GM04504 (cell line): ENCODE measurements at regions not wholly inside any gene's neighbourhood (a gene's known extent, or its start where the extent isn't known, plus 50 kb on each side); places are given as distances from the start of the nearest gene placed in this dataset.

Source experiments
- DNase-seq: peaks from one replicate; pipeline ENCODE4 v3.0.0-alpha.2; 2012; ENCODE audit warnings: low read depth

DNA sequence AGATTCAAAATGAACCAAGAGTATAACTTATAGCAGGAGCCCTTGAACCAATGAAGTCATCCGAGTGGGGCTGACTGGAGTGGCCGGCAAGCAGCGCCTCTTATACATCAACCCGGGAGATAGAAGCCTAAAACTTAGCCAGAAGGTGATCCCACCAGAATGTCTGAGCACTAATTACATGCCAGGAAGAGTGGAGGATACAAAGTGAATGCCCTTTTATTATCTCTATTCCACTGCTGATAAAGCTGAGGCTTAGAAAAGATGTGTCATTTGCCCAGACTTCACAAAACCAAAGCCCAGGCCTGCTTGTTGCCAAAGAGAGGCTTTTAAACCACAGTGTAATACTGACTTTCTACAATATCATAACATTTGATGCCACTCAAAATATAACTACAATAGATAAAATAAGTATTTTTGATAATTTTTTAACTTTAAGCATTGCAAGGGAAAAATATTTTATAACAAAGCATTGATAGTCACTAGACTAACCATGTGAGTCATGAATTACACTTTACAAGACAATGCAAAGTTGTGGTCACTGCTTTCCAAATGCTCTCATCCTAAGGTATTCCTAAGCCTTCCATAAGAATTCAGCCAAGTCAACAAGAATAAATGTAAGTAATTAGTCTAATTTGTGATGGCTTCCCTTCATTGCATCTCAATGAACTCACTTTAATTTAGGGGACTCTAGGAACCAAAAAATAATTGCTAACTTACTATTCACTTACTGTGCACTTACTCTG, 58.6 kb upstream of the ARID5B start:
- no peak for DNase-seq

DNA sequence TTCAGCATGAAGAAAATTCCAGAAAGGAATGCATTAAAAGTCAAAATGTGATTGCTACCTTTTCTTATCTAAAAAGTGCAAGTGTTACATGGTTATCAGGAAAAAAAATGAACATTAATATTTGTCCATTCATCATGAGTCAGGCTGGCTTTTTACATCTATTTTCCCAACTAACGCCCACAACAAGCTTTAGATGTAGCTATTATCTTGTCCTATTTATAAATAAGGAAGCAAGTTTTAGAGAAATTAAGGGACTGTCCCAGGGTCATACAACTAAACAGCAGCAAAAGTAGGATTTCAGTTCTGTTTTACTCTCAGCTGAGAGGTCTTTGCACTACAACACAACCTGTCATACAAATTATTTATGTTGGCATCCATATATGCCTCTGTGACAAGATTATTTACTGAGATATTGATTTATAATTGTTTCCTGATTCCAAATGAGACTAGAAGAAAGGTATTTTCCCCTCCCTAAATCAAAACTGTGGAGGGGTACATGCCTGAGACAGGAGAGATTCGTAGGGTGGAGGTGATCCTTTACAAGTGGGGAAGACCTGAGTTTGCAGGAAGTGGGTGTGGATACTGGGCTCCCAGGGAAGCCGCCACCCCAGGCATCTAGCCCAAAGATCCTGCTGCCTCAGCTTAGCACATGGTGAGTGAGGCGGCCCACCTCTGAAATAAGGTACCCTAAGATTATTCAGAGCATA, 57.2 kb upstream of the ARID5B start:
- no peak for DNase-seq

GRCh38 chr10:61845196-61845949, 56.1 kb upstream of the ARID5B start:
- no peak for DNase-seq

- DNase-seq: no peak
Observed at GRCh38 chr10:61845950-61846268, 55.6 kb upstream of the ARID5B start.

- no peak for DNase-seq
Observed at GRCh38 chr10:61846370-61847031, 55.0 kb upstream of the ARID5B start.

DNA sequence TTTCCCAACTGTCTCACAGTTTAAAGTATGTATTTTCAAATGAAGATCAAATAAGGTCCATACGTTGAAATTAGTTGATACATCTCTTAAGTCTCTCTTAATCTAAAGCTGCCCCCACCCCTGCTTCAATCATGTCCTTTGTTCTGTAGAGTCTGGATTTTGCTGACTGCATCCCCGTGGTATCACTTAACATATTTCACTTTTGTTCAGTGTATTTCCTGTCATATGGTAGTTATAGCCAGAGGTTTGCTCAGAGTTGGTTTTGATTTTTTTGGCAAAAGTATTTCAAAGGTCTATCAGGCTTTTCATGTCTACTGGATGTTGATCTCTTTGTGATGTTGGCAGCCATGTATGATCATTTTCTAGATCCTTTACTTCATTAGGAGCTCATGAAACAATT, 54.4 kb upstream of the ARID5B start:
- DNase-seq: no peak

DNA sequence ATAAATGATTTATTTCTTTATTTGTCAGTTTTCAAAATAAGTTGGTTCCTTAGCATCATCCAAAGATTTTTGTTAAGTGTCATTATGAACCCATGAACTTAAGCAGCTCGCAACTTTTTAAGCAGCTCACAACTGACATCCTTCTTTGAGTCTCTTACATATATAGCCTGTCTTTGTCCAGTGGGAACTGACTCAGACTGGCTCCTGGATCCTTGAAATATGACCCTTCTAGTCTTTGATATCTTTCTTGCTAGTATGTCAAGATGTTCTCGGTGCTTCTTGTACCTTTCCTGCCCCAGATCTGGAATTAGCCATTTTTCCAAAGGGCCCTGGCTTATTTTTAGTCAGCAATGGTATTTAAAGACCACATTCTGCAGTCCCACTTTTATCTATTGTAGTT, 53.9 kb upstream of the ARID5B start:
- DNase-seq: no peak

- no peak for DNase-seq
Observed at GRCh38 chr10:61850376-61850775, 51.1 kb upstream of the ARID5B start.
